IMR-90 (cell line): ENCODE measurements at regions not wholly inside any gene's neighbourhood (a gene's known extent, or its start where the extent isn't known, plus 50 kb on each side); places are given as distances from the start of the nearest gene placed in this dataset.
A peak's percentile ranks its signal among the peaks of the same experiment; 100 is the strongest.

ENCODE experiments used
- ATAC-seq: fragments of 200-7000 bp; cut with Tn5 transposase; 2 replicates; pipeline ENCODE4 v1.9.1; 2020; ENCODE audit warnings: low read depth, mild to moderate bottlenecking, moderate library complexity
- BruUV-seq: library from RNA; stranded (reverse); fragments of 400-500 nt; replicated peaks from 2 replicates; lab custom pipeline; 2021; lab: Mats Ljungman, UMichigan
- CTCF ChIA-PET: fragments of 300-600 bp; formaldehyde crosslinking; extraction: SDS; loops from one replicate; lab custom pipeline; 2021; ENCODE audit warnings: antibody characterized with exemption; lab: Yijun Ruan, JAX
- POLR2A ChIA-PET: fragments of 300-600 bp; sonication (Branson Sonifier 250); formaldehyde crosslinking; loops from one replicate; lab custom pipeline; 2022; ENCODE audit warnings: antibody characterized with exemption; ENCODE audit not compliant: unreplicated experiment; lab: Charles Lee
- DNase-seq: peaks from one replicate; pipeline ENCODE4 v3.0.0; 2013
- H2AFZ ChIP-seq: replicated peaks from 2 replicates; pipeline ENCODE3; 2013; ENCODE audit warnings: low read length, mild to moderate bottlenecking; ENCODE audit not compliant: poor library complexity
- H2AK5ac ChIP-seq: 2 replicates; pipeline ENCODE4 v1.6.1; 2013; ENCODE audit warnings: low read depth, low read length, inconsistent platforms
- H2AK9ac ChIP-seq: replicated peaks from 2 replicates; pipeline ENCODE3; 2013; ENCODE audit warnings: mild to moderate bottlenecking, low read depth, low read length, moderate library complexity; ENCODE audit not compliant: poor library complexity
- H2BK120ac ChIP-seq: 2 replicates; pipeline ENCODE4 v1.6.1; 2013; ENCODE audit warnings: low read depth, low read length, inconsistent platforms
- H2BK15ac ChIP-seq: 3 replicates; pipeline ENCODE4 v1.6.1; 2013; ENCODE audit warnings: low read depth, low read length, inconsistent platforms
- H2BK20ac ChIP-seq: 2 replicates; pipeline ENCODE4 v1.6.1; 2013; ENCODE audit warnings: low read depth, mild to moderate bottlenecking, inconsistent platforms, low read length, moderate library complexity
- H2BK5ac ChIP-seq: 2 replicates; pipeline ENCODE4 v1.6.1; 2013; ENCODE audit warnings: mild to moderate bottlenecking, low read depth, low read length, inconsistent platforms; ENCODE audit not compliant: poor library complexity, severe bottlenecking
- H3K14ac ChIP-seq: replicated peaks from 2 replicates; pipeline ENCODE4 v1.6.1; 2013; ENCODE audit warnings: low read depth, low read length, inconsistent platforms
- H3K18ac ChIP-seq: 2 replicates; pipeline ENCODE4 v1.6.1; 2013; ENCODE audit warnings: low read depth, low read length, control low read depth
- H3K23ac ChIP-seq: 2 replicates; pipeline ENCODE4 v1.6.1; 2013; ENCODE audit warnings: low read depth, low read length, inconsistent platforms
- H3K27ac ChIP-seq: 2 replicates; pipeline ENCODE4 v1.5.1; 2013; ENCODE audit warnings: mild to moderate bottlenecking, control low read depth, low read length; ENCODE audit not compliant: insufficient read depth
- H3K27me3 ChIP-seq: 2 replicates; pipeline ENCODE4 v1.6.1; 2013; ENCODE audit warnings: low read length; ENCODE audit not compliant: control insufficient read depth, insufficient read depth
- H3K36me3 ChIP-seq: 2 replicates; pipeline ENCODE4 v1.6.1; 2013; ENCODE audit warnings: low read length, mixed read lengths; ENCODE audit not compliant: control insufficient read depth, insufficient read depth
- H3K4ac ChIP-seq: 2 replicates; pipeline ENCODE4 v1.6.1; 2013; ENCODE audit warnings: low read depth, low read length, inconsistent platforms
- H3K4me1 ChIP-seq: 2 replicates; pipeline ENCODE4 v1.6.1; 2013; ENCODE audit warnings: low read length, mixed read lengths; ENCODE audit not compliant: control insufficient read depth, insufficient read depth
- H3K4me2 ChIP-seq: 2 replicates; pipeline ENCODE4 v1.6.1; 2013; ENCODE audit warnings: low read depth, mild to moderate bottlenecking, control low read depth, low read length, moderate library complexity
- H3K4me3 ChIP-seq: 2 replicates; pipeline ENCODE4 v1.5.1; 2013; ENCODE audit warnings: low read depth, mild to moderate bottlenecking, control low read depth, low read length, moderate library complexity; ENCODE audit not compliant: insufficient read depth
- H3K56ac ChIP-seq: 2 replicates; pipeline ENCODE4 v1.6.1; 2013; ENCODE audit warnings: low read length, inconsistent platforms; ENCODE audit not compliant: insufficient read depth; ENCODE audit errors: extremely low read depth
- H3K79me1 ChIP-seq, 2 experiments: 2 replicates each; pipeline ENCODE4 v1.6.1; 2013; ENCODE audit warnings: low read length in 2 of 2, inconsistent platforms in 1 of 2, low read depth in 1 of 2
- H3K9ac ChIP-seq: 2 replicates; pipeline ENCODE4 v1.6.1; 2013; ENCODE audit warnings: low read depth, low read length, control low read depth
- H3K9me1 ChIP-seq: 2 replicates; pipeline ENCODE4 v1.6.1; 2013; ENCODE audit warnings: low read length, inconsistent platforms; ENCODE audit not compliant: insufficient read depth
- H3K9me3 ChIP-seq: 2 replicates; pipeline ENCODE4 v1.6.1; 2013; ENCODE audit warnings: low read length; ENCODE audit not compliant: control insufficient read depth, insufficient read depth
- H4K20me1 ChIP-seq: 2 replicates; pipeline ENCODE4 v1.6.1; 2013; ENCODE audit warnings: low read length, inconsistent platforms; ENCODE audit not compliant: insufficient read depth
- H4K5ac ChIP-seq: 2 replicates; pipeline ENCODE4 v1.6.1; 2013; ENCODE audit warnings: mild to moderate bottlenecking, low read depth, low read length, control low read depth
- H4K8ac ChIP-seq, 2 experiments: 2 replicates each; pipeline ENCODE4 v1.6.1; 2013; ENCODE audit warnings: low read depth in 2 of 2, low read length in 2 of 2, control low read depth in 1 of 2, inconsistent platforms in 1 of 2
- H4K91ac ChIP-seq: 2 replicates; pipeline ENCODE4 v1.6.1; 2013; ENCODE audit warnings: low read depth, low read length, inconsistent platforms; ENCODE audit not compliant: insufficient read depth
- CEBPB ChIP-seq: IDR thresholded peaks from 2 replicates; pipeline ENCODE4 v1.6.1; 2012; ENCODE audit warnings: low read depth, low read length, improper control_type of control experiment
- WGBS, 2 experiments: methylation state at CpG; one replicate each; pipeline versions ENCODE4 v1.1.5 to v1.1.7; 2013; ENCODE audit warnings: missing lambda C conversion rate in 2 of 2; ENCODE audit not compliant: insufficient read length in 1 of 2; ENCODE audit errors: extremely low coverage in 2 of 2; 5-methylcytosine and 5-hydroxymethylcytosine counted together
- dilution Hi-C: fragments of 300-500 bp; cut with HindIII; formaldehyde crosslinking; loops from one replicate; pipeline ENCODE4 v1.14.3; 2018; ENCODE audit warnings: low sequenced_read_pairs; ENCODE audit not compliant: unreplicated experiment
- in situ Hi-C: fragments of 300-500 bp; cut with MboI; formaldehyde crosslinking; loops from 3 replicates; pipeline ENCODE4 v1.14.3; 2019; ENCODE audit warnings: low sequenced_read_pairs, inconsistent platforms, mixed read lengths
- intact Hi-C: fragments of 100-400 bp; cut with micrococcal nuclease; formaldehyde crosslinking; loops from 2 replicates; pipeline ENCODE4 v1.10.0; 2022

GRCh38 chr5:21694567-21694966 is 1158.6 kb downstream of the CDH12 start:
- no peak overlapping the region for H2BK15ac ChIP-seq
- no peak overlapping the region for H3K23ac ChIP-seq
- H3K4me2 ChIP-seq = no peak overlapping the region
- TF ChIP-seq CEBPB = no peak
- no peaks in the 10 kb centered on the region for H3K79me1 ChIP-seq
- POLR2A ChIA-PET = no interaction called here
- no peaks in the 10 kb centered on the region for H4K20me1 ChIP-seq
- no peak overlapping the region for H2AFZ ChIP-seq
- no peaks in the 10 kb centered on the region for H3K9me1 ChIP-seq
- DNase-seq (no peak), ATAC-seq (peak; percentile 75)
- in situ Hi-C loops = no loop called here
- no TSS peak for BruUV-seq
- H4K91ac ChIP-seq = no peak overlapping the region
- H2AK5ac ChIP-seq = no peak overlapping the region
- no peaks in the 10 kb centered on the region for H3K36me3 ChIP-seq
- H4K8ac ChIP-seq = no peak overlapping the region
- H2AK9ac ChIP-seq = no peak overlapping the region
- no peaks in the 10 kb centered on the region for H3K27me3 ChIP-seq
- intact Hi-C loops = no loop called here
- H2BK120ac ChIP-seq = no peak overlapping the region
- no peak overlapping the region for H3K9ac ChIP-seq
- H3K4me3 ChIP-seq = no peak overlapping the region
- H3K14ac ChIP-seq = no peak overlapping the region
- no peak overlapping the region for H3K27ac ChIP-seq
- CTCF ChIA-PET = no interaction called here
- no peak overlapping the region for H3K4ac ChIP-seq
- no peak overlapping the region for H4K5ac ChIP-seq
- no CpG with 5 or more reads among the region's 2 CpGs for WGBS, 2 experiments
- H2BK20ac ChIP-seq = no peak overlapping the region
- H2BK5ac ChIP-seq = peak overlapping the region; percentile 58
- no peak overlapping the region for H3K56ac ChIP-seq
- H3K9me3 ChIP-seq = no peaks in the 10 kb centered on the region
- H3K18ac ChIP-seq = no peak overlapping the region
- dilution Hi-C loops = no loop called here
- peaks cover 3% of the 10 kb centered on the region; the same call in 1 of the 2 replicates for H3K4me1 ChIP-seq
